ENCODE measurements at regions not wholly inside any gene's neighbourhood (a gene's known extent, or its start where the extent isn't known, plus 50 kb on each side); places are given as distances from the start of the nearest gene placed in this dataset.
"Not testable (repeated sequence)": the region's sequence is repeated elsewhere in the genome, so short reads cannot be mapped to it uniquely, and the experiment has no call there.

DNA sequence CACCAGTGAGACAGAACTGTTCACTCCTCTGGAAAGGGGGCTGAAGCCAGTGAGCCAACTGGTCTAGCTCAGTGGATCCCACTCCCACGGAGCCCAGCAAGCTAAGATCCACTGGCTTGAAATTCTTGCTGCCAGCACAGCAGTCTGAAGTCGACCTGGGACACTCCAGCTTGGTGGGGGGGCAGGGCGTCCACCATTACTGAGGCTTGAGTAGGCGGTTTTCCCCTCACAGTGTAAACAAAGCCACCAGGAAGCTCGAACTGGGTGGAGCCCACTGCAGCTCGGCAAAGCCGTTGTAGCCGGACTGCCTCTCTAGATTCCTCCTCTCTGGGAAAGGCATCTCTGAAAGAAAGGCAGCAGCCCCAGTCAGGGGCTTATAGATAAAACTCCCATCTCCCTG lies 52.3 kb upstream of the BBX start:
- DNase-seq, result not testable (repeated sequence)

Data from GF-D8 (cell line).